ENCODE measurements at regions not wholly inside any gene's neighbourhood (a gene's known extent, or its start where the extent isn't known, plus 50 kb on each side); places are given as distances from the start of the nearest gene placed in this dataset.
A peak's percentile ranks its signal among the peaks of the same experiment; 100 is the strongest.

GRCh38 chr9:27888661-27889295 lies 315.5 kb upstream of the C9orf72 start:
- Histone ChIP-seq H3K27me3 (ENCODE audit: control insufficient read depth, insufficient read depth, low read length) (no peaks in the 10 kb centered on the region), H3K36me3 (replicated peaks; ENCODE audit: control insufficient read depth, insufficient read depth, low read length) (no peaks in the 10 kb centered on the region), H3K4me3 (ENCODE audit: insufficient read depth, low read depth, low read length) (no peak overlapping the region)
- DNase-seq = peak; percentile 44

GRCh38 chr9:27924502-27924901 lies 351.2 kb upstream of the C9orf72 start:
- no peak for DNase-seq
- no peaks in the 10 kb centered on the region for H3K36me3 ChIP-seq (replicated peaks; ENCODE audit: control insufficient read depth, insufficient read depth, low read length)
- no peak overlapping the region for H3K4me3 ChIP-seq (ENCODE audit: insufficient read depth, low read depth, low read length)
- H3K27me3 ChIP-seq (ENCODE audit: control insufficient read depth, insufficient read depth, low read length) = no peaks in the 10 kb centered on the region

- no peaks in the 10 kb centered on the region for H3K36me3 ChIP-seq (replicated peaks; ENCODE audit: control insufficient read depth, insufficient read depth, low read length)
- H3K4me3 ChIP-seq (ENCODE audit: insufficient read depth, low read depth, low read length) = no peak overlapping the region
- DNase-seq = no peak
Observed at GRCh38 chr9:27925815-27926214, 352.5 kb upstream of the C9orf72 start.

GRCh38 chr9:27929841-27930240 lies 356.6 kb upstream of the C9orf72 start:
- no peaks in the 10 kb centered on the region for H3K27me3 ChIP-seq (ENCODE audit: control insufficient read depth, insufficient read depth, low read length)
- no peak for DNase-seq
- no peaks in the 10 kb centered on the region for H3K36me3 ChIP-seq (replicated peaks; ENCODE audit: control insufficient read depth, insufficient read depth, low read length)
- no peak overlapping the region for H3K4me3 ChIP-seq (ENCODE audit: insufficient read depth, low read depth, low read length)

More at GRCh38 chr9:27925815-27926214, 352.5 kb upstream of the C9orf72 start:
- no peaks in the 10 kb centered on the region for H3K27me3 ChIP-seq (ENCODE audit: control insufficient read depth, insufficient read depth, low read length)

- Histone ChIP-seq H3K4me3 (ENCODE audit: insufficient read depth, low read depth, low read length) (no peak overlapping the region), H3K27me3 (ENCODE audit: control insufficient read depth, insufficient read depth, low read length) (no peaks in the 10 kb centered on the region), H3K36me3 (replicated peaks; ENCODE audit: control insufficient read depth, insufficient read depth, low read length) (no peaks in the 10 kb centered on the region)
- no peak for DNase-seq
Observed at GRCh38 chr9:27933210-27934025, 360.1 kb upstream of the C9orf72 start.

- DNase-seq = no peak
- Histone ChIP-seq H3K4me3 (ENCODE audit: insufficient read depth, low read depth, low read length) (no peak overlapping the region), H3K27me3 (ENCODE audit: control insufficient read depth, insufficient read depth, low read length) (no peaks in the 10 kb centered on the region), H3K36me3 (replicated peaks; ENCODE audit: control insufficient read depth, insufficient read depth, low read length) (no peaks in the 10 kb centered on the region)
Observed at GRCh38 chr9:27934471-27934870, 361.2 kb upstream of the C9orf72 start.

GRCh38 chr9:27939186-27939585 lies 365.9 kb upstream of the C9orf72 start:
- Histone ChIP-seq H3K27me3 (ENCODE audit: control insufficient read depth, insufficient read depth, low read length) (no peaks in the 10 kb centered on the region), H3K36me3 (replicated peaks; ENCODE audit: control insufficient read depth, insufficient read depth, low read length) (no peaks in the 10 kb centered on the region), H3K4me3 (ENCODE audit: insufficient read depth, low read depth, low read length) (no peak overlapping the region)
- DNase-seq = no peak

- DNase-seq = no peak
- H3K36me3 ChIP-seq (replicated peaks; ENCODE audit: control insufficient read depth, insufficient read depth, low read length) = no peaks in the 10 kb centered on the region
- H3K4me3 ChIP-seq (ENCODE audit: insufficient read depth, low read depth, low read length) = no peak overlapping the region
- no peaks in the 10 kb centered on the region for H3K27me3 ChIP-seq (ENCODE audit: control insufficient read depth, insufficient read depth, low read length)
Observed at GRCh38 chr9:27940535-27940934, 367.3 kb upstream of the C9orf72 start.

- peak; percentile 4 for DNase-seq
- H3K36me3 ChIP-seq (replicated peaks; ENCODE audit: control insufficient read depth, insufficient read depth, low read length) = no peaks in the 10 kb centered on the region
- H3K4me3 ChIP-seq (ENCODE audit: insufficient read depth, low read depth, low read length) = no peak overlapping the region
Observed at GRCh38 chr9:27943501-27943900, 370.2 kb upstream of the C9orf72 start.

GRCh38 chr9:27945386-27945785 lies 372.1 kb upstream of the C9orf72 start:
- no peak for DNase-seq
- Histone ChIP-seq H3K4me3 (ENCODE audit: insufficient read depth, low read depth, low read length) (no peak overlapping the region), H3K27me3 (ENCODE audit: control insufficient read depth, insufficient read depth, low read length) (no peaks in the 10 kb centered on the region), H3K36me3 (replicated peaks; ENCODE audit: control insufficient read depth, insufficient read depth, low read length) (no peaks in the 10 kb centered on the region)

More at GRCh38 chr9:27943501-27943900, 370.2 kb upstream of the C9orf72 start:
- no peaks in the 10 kb centered on the region for H3K27me3 ChIP-seq (ENCODE audit: control insufficient read depth, insufficient read depth, low read length)

GRCh38 chr9:27950382-27950781 lies 377.1 kb upstream of the C9orf72 start:
- Histone ChIP-seq H3K27me3 (ENCODE audit: control insufficient read depth, insufficient read depth, low read length) (no peaks in the 10 kb centered on the region), H3K36me3 (replicated peaks; ENCODE audit: control insufficient read depth, insufficient read depth, low read length) (no peaks in the 10 kb centered on the region), H3K4me3 (ENCODE audit: insufficient read depth, low read depth, low read length) (no peak overlapping the region)
- no peak for DNase-seq

GRCh38 chr9:27954858-27955257 lies 381.6 kb upstream of the C9orf72 start:
- Histone ChIP-seq H3K36me3 (replicated peaks; ENCODE audit: control insufficient read depth, insufficient read depth, low read length) (no peaks in the 10 kb centered on the region), H3K27me3 (ENCODE audit: control insufficient read depth, insufficient read depth, low read length) (no peaks in the 10 kb centered on the region), H3K4me3 (ENCODE audit: insufficient read depth, low read depth, low read length) (no peak overlapping the region)
- DNase-seq = no peak

GRCh38 chr9:27963836-27964235 lies 390.6 kb upstream of the C9orf72 start:
- Histone ChIP-seq H3K36me3 (replicated peaks; ENCODE audit: control insufficient read depth, insufficient read depth, low read length) (no peaks in the 10 kb centered on the region), H3K27me3 (ENCODE audit: control insufficient read depth, insufficient read depth, low read length) (no peaks in the 10 kb centered on the region), H3K4me3 (ENCODE audit: insufficient read depth, low read depth, low read length) (no peak overlapping the region)
- DNase-seq = no peak

- H3K4me3 ChIP-seq (ENCODE audit: insufficient read depth, low read depth, low read length) = no peak overlapping the region
- H3K36me3 ChIP-seq (replicated peaks; ENCODE audit: control insufficient read depth, insufficient read depth, low read length) = no peaks in the 10 kb centered on the region
- DNase-seq = no peak
- no peaks in the 10 kb centered on the region for H3K27me3 ChIP-seq (ENCODE audit: control insufficient read depth, insufficient read depth, low read length)
Observed at GRCh38 chr9:27967210-27967609, 393.9 kb upstream of the C9orf72 start.

GRCh38 chr9:27977931-27978330 lies 404.6 kb upstream of the C9orf72 start:
- no peak for DNase-seq
- H3K36me3 ChIP-seq (replicated peaks; ENCODE audit: control insufficient read depth, insufficient read depth, low read length) = no peaks in the 10 kb centered on the region
- no peak overlapping the region for H3K4me3 ChIP-seq (ENCODE audit: insufficient read depth, low read depth, low read length)
- no peaks in the 10 kb centered on the region for H3K27me3 ChIP-seq (ENCODE audit: control insufficient read depth, insufficient read depth, low read length)
